ENCODE measurements at regions not wholly inside any gene's neighbourhood (a gene's known extent, or its start where the extent isn't known, plus 50 kb on each side); places are given as distances from the start of the nearest gene placed in this dataset.

DNA sequence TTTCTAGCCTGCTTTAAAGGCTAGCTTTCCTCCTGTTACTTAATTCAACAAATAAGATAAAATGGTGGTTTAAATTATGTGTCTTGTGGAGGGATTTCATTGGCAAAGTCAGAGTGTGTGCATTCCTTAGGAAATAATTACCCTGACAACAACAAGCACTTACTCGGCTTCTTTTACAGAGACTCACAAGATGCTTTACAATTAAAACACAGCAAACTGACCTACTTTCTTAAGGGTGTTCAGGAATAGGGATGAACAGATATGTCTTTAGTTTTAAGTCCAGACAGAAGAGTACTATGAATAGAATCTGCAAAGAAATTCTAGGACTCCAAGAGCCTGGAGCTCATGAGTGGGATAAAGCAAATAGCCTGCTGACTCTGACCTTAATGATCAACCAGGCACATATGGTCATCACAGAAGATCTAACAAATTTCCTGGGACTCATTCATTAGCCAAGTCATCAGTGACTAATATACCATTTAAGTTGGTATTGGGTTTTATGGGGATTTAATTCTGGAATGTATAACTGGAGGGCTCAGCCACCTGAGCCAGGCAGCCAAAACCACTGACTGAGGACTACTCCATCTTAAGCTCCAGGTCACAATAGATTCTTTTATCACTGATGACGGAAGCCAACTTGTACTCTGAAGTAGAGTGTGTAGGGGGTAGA, 161.8 kb upstream of the RIMS1 start:
- Histone ChIP-seq H3K4me3 (no peak overlapping the region), H3K36me3 (no peaks in the 10 kb centered on the region), H3K4me1 (no peaks in the 10 kb centered on the region), H3K9me3 (no peaks in the 10 kb centered on the region), H3K27ac (no peak overlapping the region), H3K27me3 (no peaks in the 10 kb centered on the region)
- DNase-seq (ENCODE audit: extremely low spot score in 2 of 2): no peak
- intact Hi-C loops (cut with DNase I): no loop called here
- TF ChIP-seq POLR2A (IDR thresholded peaks at IDR 0.05) (no peak), POLR2AphosphoS5 (IDR thresholded peaks at IDR 0.05; ENCODE audit: insufficient read depth in 1 of 2, low read depth in 1 of 2) (no peak)
- TF ChIP-seq, protein P1, sequence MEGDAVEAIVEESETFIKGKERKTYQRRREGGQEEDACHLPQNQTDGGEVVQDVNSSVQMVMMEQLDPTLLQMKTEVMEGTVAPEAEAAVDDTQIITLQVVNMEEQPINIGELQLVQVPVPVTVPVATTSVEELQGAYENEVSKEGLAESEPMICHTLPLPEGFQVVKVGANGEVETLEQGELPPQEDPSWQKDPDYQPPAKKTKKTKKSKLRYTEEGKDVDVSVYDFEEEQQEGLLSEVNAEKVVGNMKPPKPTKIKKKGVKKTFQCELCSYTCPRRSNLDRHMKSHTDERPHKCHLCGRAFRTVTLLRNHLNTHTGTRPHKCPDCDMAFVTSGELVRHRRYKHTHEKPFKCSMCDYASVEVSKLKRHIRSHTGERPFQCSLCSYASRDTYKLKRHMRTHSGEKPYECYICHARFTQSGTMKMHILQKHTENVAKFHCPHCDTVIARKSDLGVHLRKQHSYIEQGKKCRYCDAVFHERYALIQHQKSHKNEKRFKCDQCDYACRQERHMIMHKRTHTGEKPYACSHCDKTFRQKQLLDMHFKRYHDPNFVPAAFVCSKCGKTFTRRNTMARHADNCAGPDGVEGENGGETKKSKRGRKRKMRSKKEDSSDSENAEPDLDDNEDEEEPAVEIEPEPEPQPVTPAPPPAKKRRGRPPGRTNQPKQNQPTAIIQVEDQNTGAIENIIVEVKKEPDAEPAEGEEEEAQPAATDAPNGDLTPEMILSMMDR (IDR thresholded peaks at IDR 0.05): no peak

DNA sequence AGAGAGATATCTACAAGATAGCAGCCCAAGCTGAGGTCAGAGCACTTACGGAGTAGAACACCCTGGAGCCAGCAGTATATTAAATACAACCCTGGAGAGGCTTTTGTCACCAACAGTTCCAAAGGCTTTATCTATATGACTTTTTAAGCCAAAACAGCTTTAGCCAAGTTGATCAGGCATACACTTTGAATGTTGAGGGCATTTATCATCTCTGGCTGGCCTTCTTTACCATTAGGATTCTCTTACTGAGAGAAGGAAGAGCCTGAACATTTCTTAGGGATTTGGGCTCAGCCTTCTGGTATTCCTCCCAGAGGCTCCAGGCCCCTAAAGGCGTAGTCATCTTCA, 161.3 kb upstream of the RIMS1 start:
- Histone ChIP-seq H3K36me3 (no peaks in the 10 kb centered on the region), H3K4me1 (no peaks in the 10 kb centered on the region), H3K27me3 (no peaks in the 10 kb centered on the region), H3K4me3 (no peak overlapping the region), H3K9me3 (no peaks in the 10 kb centered on the region), H3K27ac (no peak overlapping the region)
- DNase-seq (ENCODE audit: extremely low spot score in 2 of 2): no peak
- intact Hi-C loops (cut with DNase I): no loop called here
- TF ChIP-seq POLR2AphosphoS5 (IDR thresholded peaks at IDR 0.05; ENCODE audit: insufficient read depth in 1 of 2, low read depth in 1 of 2): no peak
- TF ChIP-seq POLR2A (IDR thresholded peaks at IDR 0.05): no peak
- TF ChIP-seq, protein P1 (IDR thresholded peaks at IDR 0.05): no peak

DNA sequence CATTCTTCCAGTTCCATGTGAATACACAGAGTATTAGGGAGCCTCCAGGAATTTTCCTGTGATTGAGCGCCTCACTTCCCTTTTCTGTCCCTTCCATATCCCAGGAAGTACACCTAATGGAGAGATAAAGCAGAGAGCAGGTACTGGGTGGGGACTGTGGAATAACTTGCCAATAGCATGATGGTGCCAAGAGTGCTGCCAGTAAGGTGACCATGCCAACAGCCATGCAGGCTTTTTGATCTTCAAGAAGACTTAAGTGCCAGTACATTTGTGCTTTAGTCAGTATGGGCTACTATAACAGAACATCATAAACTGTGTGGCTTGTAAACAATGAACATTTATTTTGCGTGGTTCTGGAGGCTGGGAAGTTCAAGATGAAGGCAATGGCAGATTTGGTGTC, 160.2 kb upstream of the RIMS1 start:
- no peaks in the 10 kb centered on the region for H3K27me3 ChIP-seq
- intact Hi-C loops (cut with DNase I): no loop called here
- H3K9me3 ChIP-seq: no peaks in the 10 kb centered on the region
- H3K4me3 ChIP-seq: no peak overlapping the region
- no peak overlapping the region for H3K27ac ChIP-seq
- DNase-seq (ENCODE audit: extremely low spot score in 2 of 2): no peak
- TF ChIP-seq, protein P1 (IDR thresholded peaks at IDR 0.05): no peak
- no peak for TF ChIP-seq POLR2A (IDR thresholded peaks at IDR 0.05)
- TF ChIP-seq POLR2AphosphoS5 (IDR thresholded peaks at IDR 0.05; ENCODE audit: insufficient read depth in 1 of 2, low read depth in 1 of 2): no peak
- H3K36me3 ChIP-seq: no peaks in the 10 kb centered on the region
- H3K4me1 ChIP-seq: no peaks in the 10 kb centered on the region

DNA sequence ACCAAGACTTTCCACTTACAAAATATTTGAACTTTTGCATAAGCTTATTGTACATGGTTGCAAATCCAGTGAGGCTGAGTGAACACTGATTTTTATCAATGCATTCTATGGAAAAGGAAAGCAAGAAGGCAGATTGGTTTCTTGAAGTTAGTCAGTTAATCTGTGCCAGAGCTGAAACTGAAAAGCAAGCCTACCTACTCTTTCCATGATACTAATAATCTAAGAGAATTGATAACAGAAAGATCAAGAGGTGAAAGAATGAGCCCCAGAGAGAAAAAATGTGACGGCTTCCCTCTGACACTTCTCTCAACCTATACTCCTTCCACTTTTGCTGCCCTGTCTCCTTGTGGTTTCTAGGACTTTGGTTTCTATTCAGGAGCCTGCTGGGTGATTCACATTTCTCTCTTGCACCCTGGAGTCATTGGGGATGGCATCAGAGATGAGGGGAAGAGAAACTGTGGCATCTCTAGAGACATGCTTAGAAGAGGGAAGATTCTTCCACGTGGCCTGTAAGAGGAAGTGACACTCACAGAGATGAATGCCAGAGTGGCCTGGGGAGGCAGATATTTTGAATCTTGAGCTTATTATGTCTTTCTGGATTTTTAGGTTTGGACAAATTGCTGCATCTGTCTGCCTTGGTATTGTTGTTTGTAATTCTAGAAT, 158.6 kb upstream of the RIMS1 start:
- TF ChIP-seq, protein P1 (IDR thresholded peaks at IDR 0.05): no peak
- no peaks in the 10 kb centered on the region for H3K4me1 ChIP-seq
- H3K36me3 ChIP-seq: no peaks in the 10 kb centered on the region
- intact Hi-C loops (cut with DNase I): no loop called here
- H3K27me3 ChIP-seq: no peaks in the 10 kb centered on the region
- H3K4me3 ChIP-seq: no peak overlapping the region
- no peaks in the 10 kb centered on the region for H3K9me3 ChIP-seq
- H3K27ac ChIP-seq: no peak overlapping the region
- DNase-seq (ENCODE audit: extremely low spot score in 2 of 2): no peak

DNA sequence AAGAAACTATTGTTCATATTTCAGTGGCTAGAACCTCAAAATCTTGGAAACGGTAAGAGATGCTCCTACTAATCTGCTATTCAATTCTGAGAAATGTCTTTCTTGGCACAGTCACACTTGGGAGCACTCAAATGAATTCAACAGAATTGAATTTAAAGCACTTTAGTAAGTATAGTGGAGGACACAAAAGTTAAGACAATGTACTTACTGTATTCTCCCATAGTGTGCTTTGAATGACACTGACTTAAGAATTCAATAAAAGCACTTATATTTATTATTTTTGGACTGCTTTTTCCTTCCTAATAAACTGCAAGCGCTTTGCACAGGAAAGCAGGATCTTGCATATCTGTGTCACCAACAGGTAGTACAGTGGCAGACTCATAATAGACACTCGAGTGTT, 156.1 kb upstream of the RIMS1 start:
- DNase-seq (ENCODE audit: extremely low spot score in 2 of 2): no peak
- intact Hi-C loops (cut with DNase I): no loop called here
- H3K36me3 ChIP-seq: no peaks in the 10 kb centered on the region
- no peak overlapping the region for H3K4me3 ChIP-seq
- H3K9me3 ChIP-seq: no peaks in the 10 kb centered on the region
- no peaks in the 10 kb centered on the region for H3K4me1 ChIP-seq
- H3K27ac ChIP-seq: no peak overlapping the region
- H3K27me3 ChIP-seq: no peaks in the 10 kb centered on the region
- TF ChIP-seq, protein P1 (IDR thresholded peaks at IDR 0.05): no peak
- TF ChIP-seq POLR2AphosphoS5 (IDR thresholded peaks at IDR 0.05; ENCODE audit: insufficient read depth in 1 of 2, low read depth in 1 of 2) (no peak), POLR2A (IDR thresholded peaks at IDR 0.05) (no peak)
